ENCODE measurements at regions not wholly inside any gene's neighbourhood (a gene's known extent, or its start where the extent isn't known, plus 50 kb on each side); places are given as distances from the start of the nearest gene placed in this dataset.

- no peak for DNase-seq
Observed at GRCh38 chr12:62130834-62131552, 129.2 kb upstream of the USP15 start.

GRCh38 chr12:62133440-62133839, 126.8 kb upstream of the USP15 start:
- DNase-seq, result no peak

GRCh38 chr12:62135553-62136200, 124.5 kb upstream of the USP15 start:
- DNase-seq, result no peak

- DNase-seq, result no peak
Observed at GRCh38 chr12:62136496-62136895, 123.7 kb upstream of the USP15 start.

GRCh38 chr12:62138527-62138926, 121.7 kb upstream of the USP15 start:
- no peak for DNase-seq

- DNase-seq, result no peak
Observed at GRCh38 chr12:62146318-62146717, 113.9 kb upstream of the USP15 start.

- no peak for DNase-seq
Observed at GRCh38 chr12:62158013-62158412, 102.2 kb upstream of the USP15 start.

- DNase-seq, result no peak
Observed at GRCh38 chr12:62158461-62159360, 101.5 kb upstream of the USP15 start.

GRCh38 chr12:62162214-62162613, 98.0 kb upstream of the USP15 start:
- no peak for DNase-seq

- DNase-seq, result no peak
Observed at GRCh38 chr12:62163368-62163767, 96.8 kb upstream of the USP15 start.

- no peak for DNase-seq
Observed at GRCh38 chr12:62164036-62164435, 96.2 kb upstream of the USP15 start.

- peak; percentile 67 for DNase-seq
Observed at GRCh38 chr12:62166525-62166924, 93.7 kb upstream of the USP15 start.

- no peak for DNase-seq
Observed at GRCh38 chr12:62168411-62168810, 91.8 kb upstream of the USP15 start.

- DNase-seq, result no peak
Observed at GRCh38 chr12:62170241-62170640, 90.0 kb upstream of the USP15 start.

- no peak for DNase-seq
Observed at GRCh38 chr12:62190689-62191490, 69.3 kb upstream of the USP15 start.

GRCh38 chr12:62191491-62192179, 68.6 kb upstream of the USP15 start:
- no peak for DNase-seq

- DNase-seq, result peak; percentile 73
Observed at GRCh38 chr12:62192180-62192902, 67.9 kb upstream of the USP15 start.

GRCh38 chr12:62192903-62193250, 67.3 kb upstream of the USP15 start:
- DNase-seq, result no peak

- no peak for DNase-seq
Observed at GRCh38 chr12:62194031-62194430, 66.2 kb upstream of the USP15 start.

GRCh38 chr12:62194616-62195015, 65.6 kb upstream of the USP15 start:
- DNase-seq, result no peak

- DNase-seq, result no peak
Observed at GRCh38 chr12:62196146-62196545, 64.1 kb upstream of the USP15 start.

Measured in skin of body (tissue), 1 donor.